OCI-LY7 (cell line): ENCODE measurements at regions not wholly inside any gene's neighbourhood (a gene's known extent, or its start where the extent isn't known, plus 50 kb on each side); places are given as distances from the start of the nearest gene placed in this dataset.

Source experiments
- CTCF ChIP-seq: fragments of 200-600 bp; sonication (generic); conservative IDR thresholded peaks from 2 replicates; pipeline ENCODE4 v1.5.1; 2014; ENCODE audit warnings: mild to moderate bottlenecking, antibody characterized with exemption, low read length, moderate library complexity, mixed read lengths
- EZH2phosphoT487 ChIP-seq: fragments of 200-600 bp; sonication (generic); IDR thresholded peaks from 2 replicates; pipeline ENCODE4 v1.6.1; 2018; ENCODE audit warnings: low read depth, borderline replicate concordance, mild to moderate bottlenecking, mixed run types, antibody characterized with exemption, low read length, moderate library complexity, mixed read lengths

GRCh38 chr1:157213836-157214235, 75.6 kb upstream of the ETV3 start:
- no peak for TF ChIP-seq CTCF
- no peak for TF ChIP-seq EZH2phosphoT487
